ENCODE measurements at regions not wholly inside any gene's neighbourhood (a gene's known extent, or its start where the extent isn't known, plus 50 kb on each side); places are given as distances from the start of the nearest gene placed in this dataset.

DNA sequence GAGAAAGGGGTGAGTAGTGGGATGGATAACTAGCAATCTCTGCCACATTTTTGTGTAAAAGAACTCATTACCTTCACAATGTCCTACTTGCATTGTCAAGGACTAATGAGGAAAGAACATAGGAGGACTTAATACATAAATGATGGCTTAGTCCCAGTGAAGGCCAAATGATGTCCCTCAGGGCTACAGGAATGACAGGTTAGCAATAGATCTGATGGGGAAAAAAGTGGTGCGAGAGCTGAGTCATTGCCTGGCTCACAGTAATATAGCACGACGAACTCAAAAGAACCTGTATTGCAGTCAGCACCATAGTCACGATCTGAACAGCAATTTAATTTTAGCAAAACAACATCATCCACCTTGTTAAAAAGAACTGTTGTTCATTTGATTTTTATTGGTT, 70.9 kb upstream of the ARHGAP36 start:
- TF ChIP-seq EHMT2 (IDR thresholded peaks at IDR 0.05; ENCODE audit: low read depth) (no peak), NPAS2 (CRISPR knock-in tag; IDR thresholded peaks at IDR 0.05; ENCODE audit: borderline replicate concordance) (no peak), MAZ (IDR thresholded peaks at IDR 0.05; ENCODE audit: borderline replicate concordance, low read depth, low read length) (no peak)
- TF ChIP-seq, protein P1, sequence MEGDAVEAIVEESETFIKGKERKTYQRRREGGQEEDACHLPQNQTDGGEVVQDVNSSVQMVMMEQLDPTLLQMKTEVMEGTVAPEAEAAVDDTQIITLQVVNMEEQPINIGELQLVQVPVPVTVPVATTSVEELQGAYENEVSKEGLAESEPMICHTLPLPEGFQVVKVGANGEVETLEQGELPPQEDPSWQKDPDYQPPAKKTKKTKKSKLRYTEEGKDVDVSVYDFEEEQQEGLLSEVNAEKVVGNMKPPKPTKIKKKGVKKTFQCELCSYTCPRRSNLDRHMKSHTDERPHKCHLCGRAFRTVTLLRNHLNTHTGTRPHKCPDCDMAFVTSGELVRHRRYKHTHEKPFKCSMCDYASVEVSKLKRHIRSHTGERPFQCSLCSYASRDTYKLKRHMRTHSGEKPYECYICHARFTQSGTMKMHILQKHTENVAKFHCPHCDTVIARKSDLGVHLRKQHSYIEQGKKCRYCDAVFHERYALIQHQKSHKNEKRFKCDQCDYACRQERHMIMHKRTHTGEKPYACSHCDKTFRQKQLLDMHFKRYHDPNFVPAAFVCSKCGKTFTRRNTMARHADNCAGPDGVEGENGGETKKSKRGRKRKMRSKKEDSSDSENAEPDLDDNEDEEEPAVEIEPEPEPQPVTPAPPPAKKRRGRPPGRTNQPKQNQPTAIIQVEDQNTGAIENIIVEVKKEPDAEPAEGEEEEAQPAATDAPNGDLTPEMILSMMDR (IDR thresholded peaks at IDR 0.05) = no peak

Data from A549 (cell line).